ENCODE measurements at regions not wholly inside any gene's neighbourhood (a gene's known extent, or its start where the extent isn't known, plus 50 kb on each side); places are given as distances from the start of the nearest gene placed in this dataset.

DNA sequence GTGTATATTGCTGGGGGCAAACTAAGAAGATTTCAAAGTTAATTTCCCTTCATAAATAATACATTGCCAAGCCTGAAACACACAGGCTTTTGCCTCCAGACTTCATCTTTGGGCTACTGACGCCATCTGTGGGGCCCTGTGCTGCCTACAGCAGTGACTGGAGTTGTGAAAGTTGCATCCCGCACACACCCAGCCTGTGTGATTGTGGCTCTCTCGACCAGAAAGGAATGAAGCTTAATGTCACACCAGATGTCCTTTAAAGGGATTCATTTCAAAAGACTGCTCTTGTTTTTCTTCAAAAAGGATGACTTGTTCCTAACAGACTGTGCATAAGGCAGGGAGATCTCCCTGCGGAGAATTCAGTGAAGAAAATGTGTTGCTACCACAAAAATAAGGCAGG, 210.5 kb downstream of the FAM181B start:
- no peaks in the 10 kb centered on the region for H3K36me3 ChIP-seq (ENCODE audit: control insufficient read depth, insufficient read depth, low read length)
- no peak overlapping the region for H3K27ac ChIP-seq (ENCODE audit: low read length)
- H3K4me3 ChIP-seq (ENCODE audit: low read depth in 2 of 2, low read length in 2 of 2), result no peak overlapping the region
- no peaks in the 10 kb centered on the region for H3K9me3 ChIP-seq (ENCODE audit: control insufficient read depth, insufficient read depth, low read depth, low read length)
- in situ Hi-C loops (cut with HindIII; ENCODE audit: low pct_unique_long_range_greater_than_20kb, low sequenced_read_pairs), result no loop called here
- ATAC-seq (no peak), DNase-seq (ENCODE audit: low read depth, low spot score) (no peak)
- no peaks in the 10 kb centered on the region for H3K27me3 ChIP-seq (ENCODE audit: control insufficient read depth, insufficient read depth, low read length)
- intact Hi-C loops (cut with micrococcal nuclease; ENCODE audit: unreplicated experiment), result no loop called here
- ChIA-PET CTCF (no interaction called here), POLR2A (no interaction called here)
- TF ChIP-seq TCF7L2 (IDR thresholded peaks at IDR 0.05; ENCODE audit: low read depth, low read length), result no peak
- TF ChIP-seq SIN3A (IDR thresholded peaks at IDR 0.05; ENCODE audit: borderline replicate concordance, insufficient read depth, low read depth, low read length), result no peak
- no peak for TF ChIP-seq POLR2AphosphoS5 (IDR thresholded peaks at IDR 0.05; ENCODE audit: low read depth, low read length)
- TF ChIP-seq, protein P1, sequence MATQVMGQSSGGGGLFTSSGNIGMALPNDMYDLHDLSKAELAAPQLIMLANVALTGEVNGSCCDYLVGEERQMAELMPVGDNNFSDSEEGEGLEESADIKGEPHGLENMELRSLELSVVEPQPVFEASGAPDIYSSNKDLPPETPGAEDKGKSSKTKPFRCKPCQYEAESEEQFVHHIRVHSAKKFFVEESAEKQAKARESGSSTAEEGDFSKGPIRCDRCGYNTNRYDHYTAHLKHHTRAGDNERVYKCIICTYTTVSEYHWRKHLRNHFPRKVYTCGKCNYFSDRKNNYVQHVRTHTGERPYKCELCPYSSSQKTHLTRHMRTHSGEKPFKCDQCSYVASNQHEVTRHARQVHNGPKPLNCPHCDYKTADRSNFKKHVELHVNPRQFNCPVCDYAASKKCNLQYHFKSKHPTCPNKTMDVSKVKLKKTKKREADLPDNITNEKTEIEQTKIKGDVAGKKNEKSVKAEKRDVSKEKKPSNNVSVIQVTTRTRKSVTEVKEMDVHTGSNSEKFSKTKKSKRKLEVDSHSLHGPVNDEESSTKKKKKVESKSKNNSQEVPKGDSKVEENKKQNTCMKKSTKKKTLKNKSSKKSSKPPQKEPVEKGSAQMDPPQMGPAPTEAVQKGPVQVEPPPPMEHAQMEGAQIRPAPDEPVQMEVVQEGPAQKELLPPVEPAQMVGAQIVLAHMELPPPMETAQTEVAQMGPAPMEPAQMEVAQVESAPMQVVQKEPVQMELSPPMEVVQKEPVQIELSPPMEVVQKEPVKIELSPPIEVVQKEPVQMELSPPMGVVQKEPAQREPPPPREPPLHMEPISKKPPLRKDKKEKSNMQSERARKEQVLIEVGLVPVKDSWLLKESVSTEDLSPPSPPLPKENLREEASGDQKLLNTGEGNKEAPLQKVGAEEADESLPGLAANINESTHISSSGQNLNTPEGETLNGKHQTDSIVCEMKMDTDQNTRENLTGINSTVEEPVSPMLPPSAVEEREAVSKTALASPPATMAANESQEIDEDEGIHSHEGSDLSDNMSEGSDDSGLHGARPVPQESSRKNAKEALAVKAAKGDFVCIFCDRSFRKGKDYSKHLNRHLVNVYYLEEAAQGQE (IDR thresholded peaks at IDR 0.05; ENCODE audit: insufficient read depth in 1 of 2, low read depth in 2 of 2, low read length in 1 of 2), result no peak
- TF ChIP-seq, protein P2, sequence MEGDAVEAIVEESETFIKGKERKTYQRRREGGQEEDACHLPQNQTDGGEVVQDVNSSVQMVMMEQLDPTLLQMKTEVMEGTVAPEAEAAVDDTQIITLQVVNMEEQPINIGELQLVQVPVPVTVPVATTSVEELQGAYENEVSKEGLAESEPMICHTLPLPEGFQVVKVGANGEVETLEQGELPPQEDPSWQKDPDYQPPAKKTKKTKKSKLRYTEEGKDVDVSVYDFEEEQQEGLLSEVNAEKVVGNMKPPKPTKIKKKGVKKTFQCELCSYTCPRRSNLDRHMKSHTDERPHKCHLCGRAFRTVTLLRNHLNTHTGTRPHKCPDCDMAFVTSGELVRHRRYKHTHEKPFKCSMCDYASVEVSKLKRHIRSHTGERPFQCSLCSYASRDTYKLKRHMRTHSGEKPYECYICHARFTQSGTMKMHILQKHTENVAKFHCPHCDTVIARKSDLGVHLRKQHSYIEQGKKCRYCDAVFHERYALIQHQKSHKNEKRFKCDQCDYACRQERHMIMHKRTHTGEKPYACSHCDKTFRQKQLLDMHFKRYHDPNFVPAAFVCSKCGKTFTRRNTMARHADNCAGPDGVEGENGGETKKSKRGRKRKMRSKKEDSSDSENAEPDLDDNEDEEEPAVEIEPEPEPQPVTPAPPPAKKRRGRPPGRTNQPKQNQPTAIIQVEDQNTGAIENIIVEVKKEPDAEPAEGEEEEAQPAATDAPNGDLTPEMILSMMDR (IDR thresholded peaks at IDR 0.05), result no peak
- BruUV-seq (replicated peaks), result no TSS peak
- no peaks in the 10 kb centered on the region for H3K4me1 ChIP-seq (ENCODE audit: control insufficient read depth, insufficient read depth, low read length)

DNA sequence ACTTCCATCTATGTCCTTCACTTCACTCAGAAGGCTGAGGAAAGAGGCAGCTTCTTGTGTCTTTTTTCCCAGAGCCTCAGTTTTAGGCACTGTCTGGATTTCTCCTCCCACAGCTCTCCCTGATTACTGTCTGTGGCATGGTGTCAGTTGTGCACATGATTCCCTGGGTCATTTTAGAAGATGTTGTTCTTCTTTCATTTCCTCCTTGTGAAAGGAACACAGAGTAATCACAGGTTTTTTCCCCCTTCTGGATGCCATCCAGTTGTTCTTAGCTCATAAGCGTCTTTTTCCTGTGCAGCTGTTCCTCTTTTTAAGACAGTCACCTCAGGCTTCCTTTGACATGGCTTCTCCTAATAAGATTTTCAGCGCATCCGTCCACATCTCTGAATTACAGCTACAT, 212.2 kb downstream of the FAM181B start:
- DNase-seq (ENCODE audit: low read depth, low spot score) (no peak), ATAC-seq (no peak)
- BruUV-seq (replicated peaks), result no TSS peak
- ChIA-PET CTCF (no interaction called here), POLR2A (no interaction called here)
- TF ChIP-seq TCF7L2 (IDR thresholded peaks at IDR 0.05; ENCODE audit: low read depth, low read length) (no peak), POLR2AphosphoS5 (IDR thresholded peaks at IDR 0.05; ENCODE audit: low read depth, low read length) (no peak), SIN3A (IDR thresholded peaks at IDR 0.05; ENCODE audit: borderline replicate concordance, insufficient read depth, low read depth, low read length) (no peak)
- TF ChIP-seq, protein P2 (IDR thresholded peaks at IDR 0.05), result no peak
- TF ChIP-seq, protein P1 (IDR thresholded peaks at IDR 0.05; ENCODE audit: insufficient read depth in 1 of 2, low read depth in 2 of 2, low read length in 1 of 2), result no peak
- H3K4me1 ChIP-seq (ENCODE audit: control insufficient read depth, insufficient read depth, low read length), result no peaks in the 10 kb centered on the region
- H3K36me3 ChIP-seq (ENCODE audit: control insufficient read depth, insufficient read depth, low read length), result no peaks in the 10 kb centered on the region
- no peak overlapping the region for H3K4me3 ChIP-seq (ENCODE audit: low read depth in 2 of 2, low read length in 2 of 2)
- H3K9me3 ChIP-seq (ENCODE audit: control insufficient read depth, insufficient read depth, low read depth, low read length), result no peaks in the 10 kb centered on the region
- intact Hi-C loops (cut with micrococcal nuclease; ENCODE audit: unreplicated experiment), result no loop called here
- no peaks in the 10 kb centered on the region for H3K27me3 ChIP-seq (ENCODE audit: control insufficient read depth, insufficient read depth, low read length)
- in situ Hi-C loops (cut with HindIII; ENCODE audit: low pct_unique_long_range_greater_than_20kb, low sequenced_read_pairs), result no loop called here
- no peak overlapping the region for H3K27ac ChIP-seq (ENCODE audit: low read length)

Data from Panc1 (cell line).